ENCODE measurements at regions not wholly inside any gene's neighbourhood (a gene's known extent, or its start where the extent isn't known, plus 50 kb on each side); places are given as distances from the start of the nearest gene placed in this dataset.

DNA sequence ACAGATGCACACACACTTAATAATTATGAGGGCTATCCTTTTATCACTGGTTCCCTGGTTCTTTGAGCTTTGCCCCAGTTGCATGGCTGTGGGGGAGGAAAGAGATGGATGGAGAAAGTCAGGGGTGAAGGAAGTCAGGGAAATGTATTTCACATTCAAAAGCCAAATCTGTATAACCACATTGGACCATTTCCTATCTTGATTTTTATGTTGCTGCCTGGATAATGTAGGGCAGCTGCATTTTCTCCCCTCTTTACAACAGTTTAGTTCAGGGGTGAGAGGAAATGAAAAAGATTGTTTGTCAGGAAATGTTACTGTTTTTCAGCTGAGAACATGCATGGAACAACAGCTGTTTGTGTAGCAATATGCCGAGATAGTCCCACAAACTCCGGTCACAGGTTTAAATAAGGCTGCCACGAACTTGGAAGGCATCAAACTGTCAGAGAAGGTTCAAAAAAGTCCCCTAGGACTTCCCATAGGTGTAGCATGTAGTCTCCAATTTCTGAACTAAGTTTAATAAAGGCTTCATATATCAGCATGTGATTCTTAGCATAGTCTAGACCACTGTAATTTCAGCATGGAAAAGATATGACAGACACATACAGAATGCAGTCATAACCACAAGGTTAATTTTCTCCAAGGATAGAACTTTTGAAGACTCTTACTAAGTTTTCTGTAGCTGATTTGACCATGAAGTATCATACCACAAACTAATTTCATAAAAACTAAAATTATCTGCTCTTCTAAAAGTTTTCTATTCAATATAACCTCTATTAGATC, 82.1 kb upstream of the COL21A1 start:
- Histone ChIP-seq H3K36me3 (ENCODE audit: control insufficient read depth in 2 of 2, insufficient read depth in 2 of 2, low read length in 1 of 2) (no peaks in the 10 kb centered on the region), H3K9me3 (ENCODE audit: control insufficient read depth in 2 of 2, insufficient read depth in 1 of 2, low read depth in 1 of 2, low read length in 1 of 2) (no peaks in the 10 kb centered on the region), H3K27me3 (ENCODE audit: control insufficient read depth in 1 of 2, insufficient read depth in 2 of 2, low read length in 2 of 2) (no peaks in the 10 kb centered on the region), H3K4me1 (ENCODE audit: control insufficient read depth in 2 of 2, insufficient read depth in 2 of 2, low read length in 1 of 2) (no peaks in the 10 kb centered on the region), H3K27ac (ENCODE audit: low read depth in 2 of 2, low read length in 1 of 2) (no peak overlapping the region), H3K4me3 (ENCODE audit: low read depth in 1 of 2, low read length in 2 of 2) (no peak overlapping the region)
- 46 to 55% methylated on average over 3 of the region's 3 CpGs for WGBS, 2 donors

- no peaks in the 10 kb centered on the region for H3K27me3 ChIP-seq (ENCODE audit: control insufficient read depth in 1 of 2, insufficient read depth in 2 of 2, low read length in 2 of 2)
- H3K27ac ChIP-seq (ENCODE audit: low read depth in 2 of 2, low read length in 1 of 2): no peak overlapping the region
- 77% methylated on average over 5 of the region's 5 CpGs for WGBS, 2 donors
- no peaks in the 10 kb centered on the region for H3K9me3 ChIP-seq (ENCODE audit: control insufficient read depth in 2 of 2, insufficient read depth in 1 of 2, low read depth in 1 of 2, low read length in 1 of 2)
- no peaks in the 10 kb centered on the region for H3K36me3 ChIP-seq (ENCODE audit: control insufficient read depth in 2 of 2, insufficient read depth in 2 of 2, low read length in 1 of 2)
- H3K4me3 ChIP-seq (ENCODE audit: low read depth in 1 of 2, low read length in 2 of 2): no peak overlapping the region
- no peaks in the 10 kb centered on the region for H3K4me1 ChIP-seq (ENCODE audit: control insufficient read depth in 2 of 2, insufficient read depth in 2 of 2, low read length in 1 of 2)
Observed at GRCh38 chr6:56328728-56329090, 81.3 kb upstream of the COL21A1 start.

GRCh38 chr6:56327946-56328727, 80.8 kb upstream of the COL21A1 start:
- H3K27me3 ChIP-seq (ENCODE audit: control insufficient read depth in 1 of 2, insufficient read depth in 2 of 2, low read length in 2 of 2): no peaks in the 10 kb centered on the region
- no peaks in the 10 kb centered on the region for H3K4me1 ChIP-seq (ENCODE audit: control insufficient read depth in 2 of 2, insufficient read depth in 2 of 2, low read length in 1 of 2)
- H3K4me3 ChIP-seq (ENCODE audit: low read depth in 1 of 2, low read length in 2 of 2): no peak overlapping the region
- WGBS, 2 donors: 66 to 68% methylated on average over 3 of the region's 3 CpGs
- no peaks in the 10 kb centered on the region for H3K9me3 ChIP-seq (ENCODE audit: control insufficient read depth in 2 of 2, insufficient read depth in 1 of 2, low read depth in 1 of 2, low read length in 1 of 2)
- H3K36me3 ChIP-seq (ENCODE audit: control insufficient read depth in 2 of 2, insufficient read depth in 2 of 2, low read length in 1 of 2): no peaks in the 10 kb centered on the region
- no peak overlapping the region for H3K27ac ChIP-seq (ENCODE audit: low read depth in 2 of 2, low read length in 1 of 2)

DNA sequence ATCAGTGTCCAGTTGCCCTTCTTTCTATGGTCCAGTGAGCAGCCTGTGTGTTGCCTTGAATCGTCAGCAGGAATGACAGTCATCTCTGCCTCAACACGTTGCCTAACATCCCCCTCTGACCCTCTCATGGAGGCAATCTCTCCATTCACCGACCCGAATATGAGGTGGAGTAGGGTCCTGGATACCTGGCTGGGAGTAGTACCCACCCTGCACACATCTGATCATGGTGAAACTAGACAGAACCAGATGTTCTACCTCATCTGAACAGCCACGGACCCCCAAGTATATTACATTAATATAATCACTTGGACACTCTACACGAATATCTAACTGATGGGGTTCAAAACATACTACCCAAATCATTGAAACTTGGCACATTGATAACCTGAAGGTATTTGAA, 77.0 kb upstream of the COL21A1 start:
- 36 to 43% methylated on average over 6 of the region's 6 CpGs for WGBS, 2 donors
- Histone ChIP-seq H3K4me3 (ENCODE audit: low read depth in 1 of 2, low read length in 2 of 2) (no peak overlapping the region), H3K9me3 (ENCODE audit: control insufficient read depth in 2 of 2, insufficient read depth in 1 of 2, low read depth in 1 of 2, low read length in 1 of 2) (no peaks in the 10 kb centered on the region), H3K27me3 (ENCODE audit: control insufficient read depth in 1 of 2, insufficient read depth in 2 of 2, low read length in 2 of 2) (no peaks in the 10 kb centered on the region), H3K27ac (ENCODE audit: low read depth in 2 of 2, low read length in 1 of 2) (no peak overlapping the region), H3K36me3 (ENCODE audit: control insufficient read depth in 2 of 2, insufficient read depth in 2 of 2, low read length in 1 of 2) (no peaks in the 10 kb centered on the region), H3K4me1 (ENCODE audit: control insufficient read depth in 2 of 2, insufficient read depth in 2 of 2, low read length in 1 of 2) (no peaks in the 10 kb centered on the region)

DNA sequence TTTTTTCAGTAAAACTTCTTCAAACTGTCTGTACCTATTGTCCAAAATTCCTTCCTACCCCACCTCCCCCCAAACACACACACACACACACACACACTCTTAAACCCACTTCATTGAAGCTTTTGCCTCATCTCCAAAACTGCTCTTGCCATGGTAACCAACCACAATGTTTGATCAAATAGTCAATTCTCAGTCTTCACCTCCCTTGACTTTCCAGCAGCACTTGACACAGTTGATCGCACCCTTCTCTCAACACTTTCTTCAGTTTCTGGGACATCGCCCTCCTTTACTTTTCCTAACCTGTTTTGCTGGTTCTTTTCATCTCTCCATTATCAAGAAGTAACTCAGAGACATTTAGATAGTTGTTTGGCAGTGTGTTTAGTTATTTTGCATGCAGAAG, 71.5 kb upstream of the COL21A1 start:
- Histone ChIP-seq H3K4me3 (ENCODE audit: low read depth in 1 of 2, low read length in 2 of 2) (no peak overlapping the region), H3K36me3 (ENCODE audit: control insufficient read depth in 2 of 2, insufficient read depth in 2 of 2, low read length in 1 of 2) (no peaks in the 10 kb centered on the region), H3K27ac (ENCODE audit: low read depth in 2 of 2, low read length in 1 of 2) (no peak overlapping the region), H3K27me3 (ENCODE audit: control insufficient read depth in 1 of 2, insufficient read depth in 2 of 2, low read length in 2 of 2) (no peaks in the 10 kb centered on the region), H3K9me3 (ENCODE audit: control insufficient read depth in 2 of 2, insufficient read depth in 1 of 2, low read depth in 1 of 2, low read length in 1 of 2) (no peaks in the 10 kb centered on the region), H3K4me1 (ENCODE audit: control insufficient read depth in 2 of 2, insufficient read depth in 2 of 2, low read length in 1 of 2) (no peaks in the 10 kb centered on the region)
- WGBS, 2 donors: 84 to 85% methylated on average over 2 of the region's 2 CpGs

- Histone ChIP-seq H3K36me3 (ENCODE audit: control insufficient read depth in 2 of 2, insufficient read depth in 2 of 2, low read length in 1 of 2) (no peaks in the 10 kb centered on the region), H3K9me3 (ENCODE audit: control insufficient read depth in 2 of 2, insufficient read depth in 1 of 2, low read depth in 1 of 2, low read length in 1 of 2) (no peaks in the 10 kb centered on the region), H3K27me3 (ENCODE audit: control insufficient read depth in 1 of 2, insufficient read depth in 2 of 2, low read length in 2 of 2) (no peaks in the 10 kb centered on the region), H3K27ac (ENCODE audit: low read depth in 2 of 2, low read length in 1 of 2) (no peak overlapping the region), H3K4me1 (ENCODE audit: control insufficient read depth in 2 of 2, insufficient read depth in 2 of 2, low read length in 1 of 2) (no peaks in the 10 kb centered on the region), H3K4me3 (ENCODE audit: low read depth in 1 of 2, low read length in 2 of 2) (no peak overlapping the region)
- 62 to 80% methylated on average over 11 of the region's 11 CpGs for WGBS, 2 donors
Observed at GRCh38 chr6:56314683-56315523, 67.5 kb upstream of the COL21A1 start.

DNA sequence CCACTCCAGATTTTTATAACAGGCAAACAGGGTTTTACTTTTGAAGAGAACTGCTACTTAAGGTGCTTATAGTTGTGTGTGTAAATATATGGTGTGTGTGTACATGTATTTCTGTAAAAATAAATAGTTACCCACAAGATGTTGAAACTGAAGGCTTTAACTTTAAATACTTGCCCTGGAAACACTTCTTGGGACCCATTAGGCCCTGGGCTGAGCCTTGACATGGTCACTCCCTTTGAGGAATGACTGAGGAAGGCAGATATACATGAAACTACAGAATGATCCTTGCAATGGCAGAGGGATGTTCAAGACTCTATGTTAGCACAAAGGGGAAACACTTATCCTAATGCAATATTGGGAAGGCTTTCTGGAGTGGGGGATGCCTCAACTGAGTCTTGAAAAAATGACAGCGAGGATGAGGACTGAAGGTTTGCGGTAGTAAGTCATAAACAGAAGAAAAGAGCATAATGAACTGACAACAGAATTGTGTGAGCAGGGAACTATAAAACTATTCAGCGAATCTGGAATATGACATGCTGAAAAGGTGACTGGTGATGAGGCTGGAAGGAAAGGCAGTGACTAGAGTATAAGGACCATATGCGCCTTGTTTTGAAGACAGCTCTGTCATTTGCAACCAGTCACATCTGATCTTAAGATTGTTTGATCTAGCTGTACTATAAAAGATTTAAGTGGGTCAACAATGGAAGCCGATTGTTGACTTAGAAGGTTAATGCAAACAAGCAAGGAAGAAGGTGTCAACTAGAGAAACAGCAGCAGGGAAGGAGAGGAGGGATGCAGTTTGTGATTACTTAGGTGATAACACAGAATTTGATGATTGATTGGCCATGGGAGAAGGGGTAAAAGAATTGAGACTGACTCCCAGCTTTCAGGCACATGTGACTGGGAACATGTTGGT, 64.4 kb upstream of the COL21A1 start:
- H3K36me3 ChIP-seq (ENCODE audit: control insufficient read depth in 2 of 2, insufficient read depth in 2 of 2, low read length in 1 of 2): no peaks in the 10 kb centered on the region
- WGBS, 2 donors: 74 to 84% methylated on average over 5 of the region's 5 CpGs
- H3K9me3 ChIP-seq (ENCODE audit: control insufficient read depth in 2 of 2, insufficient read depth in 1 of 2, low read depth in 1 of 2, low read length in 1 of 2): no peaks in the 10 kb centered on the region
- H3K4me1 ChIP-seq (ENCODE audit: control insufficient read depth in 2 of 2, insufficient read depth in 2 of 2, low read length in 1 of 2): no peaks in the 10 kb centered on the region
- H3K4me3 ChIP-seq (ENCODE audit: low read depth in 1 of 2, low read length in 2 of 2): no peak overlapping the region
- H3K27ac ChIP-seq (ENCODE audit: low read depth in 2 of 2, low read length in 1 of 2): no peak overlapping the region
- H3K27me3 ChIP-seq (ENCODE audit: control insufficient read depth in 1 of 2, insufficient read depth in 2 of 2, low read length in 2 of 2): no peaks in the 10 kb centered on the region

- no peak overlapping the region for H3K27ac ChIP-seq (ENCODE audit: low read depth in 2 of 2, low read length in 1 of 2)
- WGBS, 2 donors: 19 to 43% methylated on average over 2 of the region's 2 CpGs
- no peaks in the 10 kb centered on the region for H3K36me3 ChIP-seq (ENCODE audit: control insufficient read depth in 2 of 2, insufficient read depth in 2 of 2, low read length in 1 of 2)
- H3K27me3 ChIP-seq (ENCODE audit: control insufficient read depth in 1 of 2, insufficient read depth in 2 of 2, low read length in 2 of 2): no peaks in the 10 kb centered on the region
- no peaks in the 10 kb centered on the region for H3K4me1 ChIP-seq (ENCODE audit: control insufficient read depth in 2 of 2, insufficient read depth in 2 of 2, low read length in 1 of 2)
- no peaks in the 10 kb centered on the region for H3K9me3 ChIP-seq (ENCODE audit: control insufficient read depth in 2 of 2, insufficient read depth in 1 of 2, low read depth in 1 of 2, low read length in 1 of 2)
- H3K4me3 ChIP-seq (ENCODE audit: low read depth in 1 of 2, low read length in 2 of 2): no peak overlapping the region
Observed at GRCh38 chr6:56311061-56311460, 63.7 kb upstream of the COL21A1 start.

DNA sequence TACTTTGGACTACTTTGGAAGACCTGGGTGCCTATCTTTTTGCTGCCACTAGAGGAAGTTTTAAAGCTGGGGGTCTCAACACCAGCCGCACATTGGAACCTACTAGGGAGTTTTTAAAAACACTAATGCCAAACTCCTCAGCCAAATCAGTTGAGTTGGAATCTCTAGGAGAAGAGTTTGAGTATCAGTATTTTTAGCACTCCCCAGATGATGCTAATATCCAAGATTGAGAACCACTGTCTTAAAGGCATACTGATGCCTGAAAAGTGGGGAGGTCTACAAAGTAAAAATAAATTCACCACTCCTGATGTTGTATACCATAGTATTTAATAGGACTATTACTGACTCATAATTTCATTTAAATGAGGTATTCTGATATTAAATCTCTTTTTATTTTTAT, 62.9 kb upstream of the COL21A1 start:
- Histone ChIP-seq H3K4me3 (ENCODE audit: low read depth in 1 of 2, low read length in 2 of 2) (no peak overlapping the region), H3K9me3 (ENCODE audit: control insufficient read depth in 2 of 2, insufficient read depth in 1 of 2, low read depth in 1 of 2, low read length in 1 of 2) (no peaks in the 10 kb centered on the region), H3K27ac (ENCODE audit: low read depth in 2 of 2, low read length in 1 of 2) (no peak overlapping the region), H3K36me3 (ENCODE audit: control insufficient read depth in 2 of 2, insufficient read depth in 2 of 2, low read length in 1 of 2) (no peaks in the 10 kb centered on the region), H3K27me3 (ENCODE audit: control insufficient read depth in 1 of 2, insufficient read depth in 2 of 2, low read length in 2 of 2) (no peaks in the 10 kb centered on the region), H3K4me1 (ENCODE audit: control insufficient read depth in 2 of 2, insufficient read depth in 2 of 2, low read length in 1 of 2) (no peaks in the 10 kb centered on the region)
- WGBS, 2 donors: 67 to 87% methylated on average over 1 of the region's 1 CpG

All from esophagus (tissue), 2 donors.